Endodermal cell (in vitro differentiated cells): ENCODE measurements at regions not wholly inside any gene's neighbourhood (a gene's known extent, or its start where the extent isn't known, plus 50 kb on each side); places are given as distances from the start of the nearest gene placed in this dataset.

Experiments
- DNase-seq: peaks from one replicate; pipeline ENCODE4 v3.0.0-alpha.2; 2017
- H3K27ac ChIP-seq: 2 replicates; pipeline ENCODE4 v1.5.1; 2013; ENCODE audit warnings: mild to moderate bottlenecking, low read depth, low read length, moderate library complexity
- H3K27me3 ChIP-seq: 2 replicates; pipeline ENCODE4 v1.6.1; 2013; ENCODE audit warnings: mild to moderate bottlenecking, low read length, moderate library complexity; ENCODE audit not compliant: insufficient read depth, control insufficient read depth, poor library complexity, severe bottlenecking
- H3K36me3 ChIP-seq: 2 replicates; pipeline ENCODE4 v1.7.0; 2013; ENCODE audit warnings: mild to moderate bottlenecking, low read length, moderate library complexity; ENCODE audit not compliant: control insufficient read depth, insufficient read depth
- H3K4me1 ChIP-seq: one replicate; pipeline ENCODE4 v1.7.0; 2013; ENCODE audit warnings: low read length; ENCODE audit not compliant: control insufficient read depth, insufficient read depth
- H3K4me3 ChIP-seq: 2 replicates; pipeline ENCODE4 v1.5.1; 2013; ENCODE audit warnings: mild to moderate bottlenecking, low read length, moderate library complexity
- H3K9ac ChIP-seq: 2 replicates; pipeline ENCODE4 v1.6.1; 2013; ENCODE audit warnings: mild to moderate bottlenecking, low read length, moderate library complexity; ENCODE audit not compliant: poor library complexity, severe bottlenecking; ENCODE audit errors: extremely low read depth
- H3K9me3 ChIP-seq: 2 replicates; pipeline ENCODE4 v1.6.1; 2013; ENCODE audit warnings: mild to moderate bottlenecking, low read length, moderate library complexity; ENCODE audit not compliant: control insufficient read depth
- H3K27ac Mint-ChIP-seq: 2 replicates; pipeline ENCODE4 v1.8.0; 2020; ENCODE audit warnings: mixed read lengths
- H3K27me3 Mint-ChIP-seq: 2 replicates; pipeline ENCODE4 v1.8.0; 2021; ENCODE audit warnings: mild to moderate bottlenecking, mixed read lengths; ENCODE audit not compliant: insufficient read depth
- H3K36me3 Mint-ChIP-seq: 2 replicates; pipeline ENCODE4 v1.8.0; 2020; ENCODE audit warnings: low read depth, mixed read lengths
- H3K4me1 Mint-ChIP-seq: 2 replicates; pipeline ENCODE4 v1.8.0; 2020; ENCODE audit warnings: mixed read lengths
- H3K4me3 Mint-ChIP-seq: 2 replicates; pipeline ENCODE4 v1.8.0; 2020; ENCODE audit warnings: mild to moderate bottlenecking, moderate library complexity, mixed read lengths
- H3K9me3 Mint-ChIP-seq: 2 replicates; pipeline ENCODE4 v1.8.0; 2020; ENCODE audit warnings: mild to moderate bottlenecking, mixed read lengths
- CTCF ChIP-seq: fragments of 200-600 bp; sonication (generic); conservative IDR thresholded peaks from 2 replicates; pipeline ENCODE4 v1.5.0; 2021; ENCODE audit warnings: antibody characterized with exemption, mild to moderate bottlenecking
- WGBS, 2 experiments: methylation state at CpG; one replicate each; pipeline versions ENCODE4 v1.1.5 to v1.1.7; 2013; ENCODE audit warnings: missing lambda C conversion rate in 2 of 2, mixed read lengths in 1 of 2; ENCODE audit not compliant: insufficient coverage in 1 of 2, insufficient read length in 1 of 2; 5-methylcytosine and 5-hydroxymethylcytosine counted together

GRCh38 chr5:67897980-67898379, 317.6 kb upstream of the PIK3R1 start:
- H3K4me3 Mint-ChIP-seq = no peak overlapping the region
- Histone ChIP-seq H3K27me3 (no peaks in the 10 kb centered on the region), H3K9ac (no peak overlapping the region), H3K4me1 (peaks cover 6% of the 10 kb centered on the region), H3K9me3 (peaks cover 15% of the 10 kb centered on the region), H3K4me3 (no peak overlapping the region), H3K27ac (no peak overlapping the region), H3K36me3 (no peaks in the 10 kb centered on the region)
- H3K4me1 Mint-ChIP-seq = peaks cover 6% of the 10 kb centered on the region
- H3K36me3 Mint-ChIP-seq = peaks cover 1% of the 10 kb centered on the region
- H3K27me3 Mint-ChIP-seq = no peaks in the 10 kb centered on the region
- DNase-seq = no peak
- H3K9me3 Mint-ChIP-seq = peaks cover 11% of the 10 kb centered on the region
- WGBS, 2 experiments = 92 to 93% methylated on average over 3 of the region's 3 CpGs
- H3K27ac Mint-ChIP-seq = no peak overlapping the region
- TF ChIP-seq CTCF = no peak

- 71 to 76% methylated on average over 2 to 3 of the region's 3 CpGs for WGBS, 2 experiments
- H3K27me3 ChIP-seq = no peaks in the 10 kb centered on the region
Observed at GRCh38 chr5:67897431-67897830, 318.1 kb upstream of the PIK3R1 start.

GRCh38 chr5:67896930-67897313, 318.6 kb upstream of the PIK3R1 start:
- H3K4me1 Mint-ChIP-seq = peaks cover 6% of the 10 kb centered on the region
- H3K4me3 ChIP-seq = peak overlapping the region; percentile 69
- H3K36me3 Mint-ChIP-seq = peaks cover 3% of the 10 kb centered on the region
- no peaks in the 10 kb centered on the region for H3K27me3 ChIP-seq
- 40 to 73% methylated on average over 1 of the region's 2 CpGs for WGBS, 2 experiments
- no peak for DNase-seq
- H3K4me3 Mint-ChIP-seq = no peak overlapping the region
- no peak overlapping the region for H3K27ac Mint-ChIP-seq
- H3K27me3 Mint-ChIP-seq = no peaks in the 10 kb centered on the region
- no peak for TF ChIP-seq CTCF
- H3K9me3 ChIP-seq = peaks cover 15% of the 10 kb centered on the region
- no peak overlapping the region for H3K27ac ChIP-seq
- H3K9me3 Mint-ChIP-seq = peaks cover 13% of the 10 kb centered on the region
- no peaks in the 10 kb centered on the region for H3K36me3 ChIP-seq
- peaks cover 6% of the 10 kb centered on the region for H3K4me1 ChIP-seq
- H3K9ac ChIP-seq = no peak overlapping the region

More at GRCh38 chr5:67897431-67897830, 318.1 kb upstream of the PIK3R1 start:
- H3K27ac Mint-ChIP-seq = no peak overlapping the region
- DNase-seq = no peak
- H3K36me3 Mint-ChIP-seq = peaks cover 1% of the 10 kb centered on the region
- no peak for TF ChIP-seq CTCF
- no peaks in the 10 kb centered on the region for H3K27me3 Mint-ChIP-seq
- H3K4me1 Mint-ChIP-seq = peaks cover 6% of the 10 kb centered on the region
- no peak overlapping the region for H3K4me3 ChIP-seq
- H3K4me3 Mint-ChIP-seq = no peak overlapping the region
- H3K4me1 ChIP-seq = peaks cover 6% of the 10 kb centered on the region
- no peak overlapping the region for H3K9ac ChIP-seq
- peaks cover 11% of the 10 kb centered on the region for H3K9me3 Mint-ChIP-seq
- no peaks in the 10 kb centered on the region for H3K36me3 ChIP-seq
- H3K9me3 ChIP-seq = peaks cover 15% of the 10 kb centered on the region
- H3K27ac ChIP-seq = no peak overlapping the region
